Esophagus muscularis mucosa (tissue), 4 donors: ENCODE measurements at regions not wholly inside any gene's neighbourhood (a gene's known extent, or its start where the extent isn't known, plus 50 kb on each side); places are given as distances from the start of the nearest gene placed in this dataset.
A peak's percentile ranks its signal among the peaks of the same experiment; 100 is the strongest.

Experiments
- DNase-seq: peaks from one replicate; pipeline ENCODE4 v3.0.0-alpha.2; 2017; ENCODE audit errors: extremely low spot score
- H3K27ac ChIP-seq, 4 donors: fragments of 200-600 bp; sonication (generic); replicated peaks in 1 of 4; 1 replicate in 3 of 4; 2 replicates in 1 of 4; pipeline ENCODE4 v1.5.1; 2016 to 2019; ENCODE audit warnings: mild to moderate bottlenecking in 1 of 4
- H3K27me3 ChIP-seq, 4 donors: fragments of 200-600 bp; sonication (generic); one replicate each; pipeline versions ENCODE4 v1.5.1 to v1.6.0; 2016 to 2019
- H3K36me3 ChIP-seq, 4 donors: fragments of 200-600 bp; sonication (generic); one replicate each; pipeline ENCODE4 v1.5.1; 2016 to 2019
- H3K4me1 ChIP-seq, 4 donors: fragments of 200-600 bp; sonication (generic); one replicate each; pipeline ENCODE4 v1.5.1; 2016 to 2019
- H3K4me3 ChIP-seq, 4 donors: fragments of 200-600 bp; sonication (generic); 1 replicate in 2 of 4; 2 replicates in 2 of 4; pipeline ENCODE4 v1.5.1; 2016 to 2019; ENCODE audit warnings: mild to moderate bottlenecking in 4 of 4, moderate library complexity in 1 of 4
- H3K9me3 ChIP-seq, 4 donors: fragments of 200-600 bp; sonication (generic); 1 replicate in 3 of 4; 2 replicates in 1 of 4; pipeline ENCODE4 v1.5.1; 2016 to 2019
- EP300 ChIP-seq: sonication (generic); formaldehyde crosslinking; IDR thresholded peaks from one replicate; pipeline ENCODE4 v1.6.1; 2017; ENCODE audit warnings: antibody characterized with exemption
- POLR2A ChIP-seq: fragments of 450-650 bp; IDR thresholded peaks from one replicate; pipeline ENCODE4 v1.6.1; 2017; ENCODE audit warnings: antibody characterized with exemption, moderate library complexity, mild to moderate bottlenecking, low read depth
- POLR2AphosphoS5 ChIP-seq, 2 donors: sonication (generic); formaldehyde crosslinking; IDR thresholded peaks; one replicate each; pipeline ENCODE4 v1.6.1; 2017; ENCODE audit warnings: antibody characterized with exemption in 2 of 2
- WGBS: methylation state at CpG from one replicate; pipeline ENCODE4 v1.1.5; 2018; 5-methylcytosine and 5-hydroxymethylcytosine counted together
- intact Hi-C: fragments of 100-400 bp; cut with DNase I; formaldehyde crosslinking; loops from one replicate; pipeline ENCODE4 v1.15.1; 2023
- TF ChIP-seq, protein P1 (sequence below), 3 experiments: fragments of 200-600 bp in 2 of 3; fragments of 450-650 bp in 1 of 3; sonication (generic) in 2 of 3; IDR thresholded peaks; one replicate each; pipeline ENCODE4 v1.5.1; 2017 to 2019; ENCODE audit warnings: antibody characterized with exemption in 3 of 3, mild to moderate bottlenecking in 2 of 3, moderate library complexity in 1 of 3

DNA sequence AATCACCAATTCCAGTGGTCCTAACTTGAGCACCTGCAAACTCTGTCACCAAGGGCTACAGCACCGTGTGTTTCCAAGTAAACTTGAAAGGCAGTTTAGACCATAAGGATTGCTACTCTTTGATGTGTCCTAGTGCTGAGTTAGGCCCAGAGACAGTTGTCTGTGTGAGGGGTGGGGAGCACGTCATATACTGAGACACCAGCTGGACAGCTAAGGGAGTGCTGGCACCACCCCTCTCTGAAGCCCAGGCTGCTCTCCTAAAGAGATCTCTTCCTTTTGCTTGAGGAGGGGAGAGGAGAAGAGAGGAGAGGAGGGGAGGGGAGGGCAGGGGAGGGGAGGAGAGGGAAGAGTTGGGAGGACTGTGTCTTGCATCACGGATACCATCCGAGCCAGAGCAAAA is 218.7 kb upstream of the TACR3 start:
- intact Hi-C loops: no loop called here
- no peak for DNase-seq
- TF ChIP-seq EP300 (no peak), POLR2AphosphoS5 (IDR thresholded peaks at IDR 0.05) (no peak), POLR2A (no peak)
- TF ChIP-seq, protein P1, sequence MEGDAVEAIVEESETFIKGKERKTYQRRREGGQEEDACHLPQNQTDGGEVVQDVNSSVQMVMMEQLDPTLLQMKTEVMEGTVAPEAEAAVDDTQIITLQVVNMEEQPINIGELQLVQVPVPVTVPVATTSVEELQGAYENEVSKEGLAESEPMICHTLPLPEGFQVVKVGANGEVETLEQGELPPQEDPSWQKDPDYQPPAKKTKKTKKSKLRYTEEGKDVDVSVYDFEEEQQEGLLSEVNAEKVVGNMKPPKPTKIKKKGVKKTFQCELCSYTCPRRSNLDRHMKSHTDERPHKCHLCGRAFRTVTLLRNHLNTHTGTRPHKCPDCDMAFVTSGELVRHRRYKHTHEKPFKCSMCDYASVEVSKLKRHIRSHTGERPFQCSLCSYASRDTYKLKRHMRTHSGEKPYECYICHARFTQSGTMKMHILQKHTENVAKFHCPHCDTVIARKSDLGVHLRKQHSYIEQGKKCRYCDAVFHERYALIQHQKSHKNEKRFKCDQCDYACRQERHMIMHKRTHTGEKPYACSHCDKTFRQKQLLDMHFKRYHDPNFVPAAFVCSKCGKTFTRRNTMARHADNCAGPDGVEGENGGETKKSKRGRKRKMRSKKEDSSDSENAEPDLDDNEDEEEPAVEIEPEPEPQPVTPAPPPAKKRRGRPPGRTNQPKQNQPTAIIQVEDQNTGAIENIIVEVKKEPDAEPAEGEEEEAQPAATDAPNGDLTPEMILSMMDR (IDR thresholded peaks at IDR 0.05): no peak
- Histone ChIP-seq H3K9me3 (peaks cover 0 to 7% (median 3%) of the 10 kb centered on the region in 4 donors), H3K4me1 (no peaks in the 10 kb centered on the region), H3K4me3 (no peak overlapping the region), H3K27me3 (peaks cover 0 to 7% (median 0%) of the 10 kb centered on the region in 4 donors), H3K27ac (no peak overlapping the region), H3K36me3 (no peaks in the 10 kb centered on the region)
- 95% methylated on average over 4 of the region's 4 CpGs for WGBS

DNA sequence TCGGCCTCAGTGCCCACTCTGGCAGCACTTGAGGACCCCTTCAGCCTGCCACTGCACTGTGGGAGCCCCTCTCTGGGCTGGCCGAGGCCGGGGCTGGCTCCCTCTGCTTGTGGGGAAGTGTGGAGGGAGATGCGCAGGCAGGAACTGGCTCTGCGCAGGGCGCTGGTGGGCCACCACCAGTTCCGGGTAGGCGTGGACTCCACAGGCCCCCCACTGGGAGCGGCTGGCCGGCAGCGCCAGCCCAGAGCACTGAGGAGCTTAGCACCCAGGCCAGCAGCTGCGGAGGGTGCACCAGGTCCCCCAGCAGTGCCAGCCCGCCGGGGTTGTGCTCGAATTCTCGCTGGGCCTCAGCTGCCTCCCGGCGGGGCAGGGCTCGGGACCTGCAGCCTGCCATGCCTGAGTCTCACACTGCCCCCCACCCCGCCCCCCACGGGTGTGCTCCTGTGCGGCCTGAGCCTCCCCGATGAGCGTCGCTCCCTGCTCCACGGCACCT is 216.9 kb upstream of the TACR3 start:
- WGBS: no CpG with 5 or more reads among the region's 26 CpGs
- no peak for TF ChIP-seq POLR2A
- no peak for TF ChIP-seq EP300
- no peak for TF ChIP-seq POLR2AphosphoS5 (IDR thresholded peaks at IDR 0.05)
- TF ChIP-seq, protein P1 (IDR thresholded peaks at IDR 0.05): no peak
- DNase-seq: no peak
- no peak overlapping the region for H3K27ac ChIP-seq
- peaks cover 0 to 7% (median 3%) of the 10 kb centered on the region in 4 donors for H3K9me3 ChIP-seq
- intact Hi-C loops: no loop called here
- no peak overlapping the region for H3K4me3 ChIP-seq
- peaks cover 0 to 7% (median 0%) of the 10 kb centered on the region in 4 donors for H3K27me3 ChIP-seq
- no peaks in the 10 kb centered on the region for H3K4me1 ChIP-seq
- H3K36me3 ChIP-seq: no peaks in the 10 kb centered on the region

DNA sequence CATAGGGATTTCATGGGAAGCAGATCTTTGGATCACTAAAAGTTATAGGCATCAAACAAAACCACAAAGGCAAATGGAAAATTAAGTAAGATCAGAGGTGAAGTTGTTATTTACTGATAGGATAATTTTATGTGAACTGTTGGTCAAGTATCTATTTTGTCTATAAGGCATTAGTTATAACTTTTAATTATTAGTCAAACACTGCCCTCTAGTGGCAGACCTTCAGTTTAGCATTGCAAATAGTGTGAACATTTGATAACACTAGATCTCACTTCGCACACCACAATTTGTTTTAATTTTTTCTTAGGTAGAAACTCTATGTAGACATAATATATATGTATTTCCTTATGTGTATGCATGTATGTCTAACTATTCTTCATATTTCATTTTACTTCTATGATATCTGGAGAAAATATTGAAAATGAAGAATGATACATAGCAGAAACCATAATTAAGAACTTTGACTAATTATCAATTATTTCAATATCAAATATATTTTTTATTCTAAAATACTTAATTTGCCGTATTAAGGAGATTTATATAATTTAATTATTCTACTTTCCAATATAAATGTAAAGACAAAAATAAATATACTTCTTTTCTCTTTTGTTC is 214.5 kb upstream of the TACR3 start:
- Histone ChIP-seq H3K27me3 (peaks cover 0 to 7% (median 0%) of the 10 kb centered on the region in 4 donors), H3K4me1 (no peaks in the 10 kb centered on the region), H3K36me3 (no peaks in the 10 kb centered on the region), H3K27ac (no peak overlapping the region), H3K4me3 (no peak overlapping the region), H3K9me3 (peaks cover 0 to 7% (median 3%) of the 10 kb centered on the region in 4 donors)
- intact Hi-C loops: no loop called here
- no peak for TF ChIP-seq EP300
- TF ChIP-seq, protein P1 (IDR thresholded peaks at IDR 0.05): peak; percentile 47 to 74 (median 73)
- no peak for DNase-seq
- WGBS: 29% methylated on average over 2 of the region's 2 CpGs

DNA sequence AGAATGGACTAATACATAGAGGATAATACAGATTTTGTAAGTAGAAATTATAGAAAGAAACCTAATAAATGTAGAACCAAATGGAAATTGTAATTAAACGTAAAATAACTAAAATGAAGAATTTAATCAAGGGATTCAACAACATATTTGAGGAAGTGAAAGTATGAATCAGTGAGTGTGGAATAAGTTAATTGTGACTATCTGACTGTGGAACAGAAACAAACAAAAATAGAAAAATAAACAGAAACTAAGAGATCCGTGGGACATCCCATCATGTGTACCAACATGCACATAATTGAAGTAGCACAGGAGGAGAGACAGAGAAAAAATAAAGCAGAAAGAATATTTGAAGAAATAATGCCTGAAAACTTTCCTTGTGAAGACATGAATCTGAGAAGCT is 208.6 kb upstream of the TACR3 start:
- H3K27me3 ChIP-seq: no peaks in the 10 kb centered on the region

More for the DNA sequence above, 208.6 kb upstream of the TACR3 start:
- WGBS: 78% methylated on average over 2 of the region's 2 CpGs
- Histone ChIP-seq H3K36me3 (no peaks in the 10 kb centered on the region), H3K4me1 (no peaks in the 10 kb centered on the region), H3K9me3 (no peaks in the 10 kb centered on the region), H3K4me3 (no peak overlapping the region), H3K27ac (no peak overlapping the region)
- DNase-seq: no peak
- intact Hi-C loops: no loop called here
- no peak for TF ChIP-seq POLR2A
- TF ChIP-seq EP300: no peak
- TF ChIP-seq, protein P1 (IDR thresholded peaks at IDR 0.05): no peak
- TF ChIP-seq POLR2AphosphoS5 (IDR thresholded peaks at IDR 0.05): no peak
